HG03442 (cell line): ENCODE measurements at regions not wholly inside any gene's neighbourhood (a gene's known extent, or its start where the extent isn't known, plus 50 kb on each side); places are given as distances from the start of the nearest gene placed in this dataset.

Source experiments
- ATAC-seq: cut with Tn5 transposase; IDR thresholded peaks from one replicate; pipeline ENCODE4 v1.9.1; 2021; ENCODE audit warnings: mild to moderate bottlenecking, moderate library complexity; ENCODE audit not compliant: unreplicated experiment

- ATAC-seq, result no peak
Measured at GRCh38 chrX:9191392-9191791, 157.5 kb upstream of the FAM9B start.

- no peak for ATAC-seq
Measured at GRCh38 chrX:9195199-9195880, 161.4 kb upstream of the FAM9B start.

GRCh38 chrX:9196961-9197640 is 163.2 kb upstream of the FAM9B start:
- ATAC-seq, result no peak

GRCh38 chrX:9204560-9204959 is 170.6 kb upstream of the FAM9B start:
- no peak for ATAC-seq

GRCh38 chrX:9205599-9206223 is 171.8 kb upstream of the FAM9B start:
- ATAC-seq, result no peak

- ATAC-seq, result no peak
Measured at GRCh38 chrX:9207142-9207541, 173.2 kb upstream of the FAM9B start.

GRCh38 chrX:9211269-9211668 is 177.3 kb upstream of the FAM9B start:
- ATAC-seq, result no peak

GRCh38 chrX:9221781-9222180 is 187.9 kb upstream of the FAM9B start:
- ATAC-seq, result no peak

GRCh38 chrX:9222299-9222698 is 188.4 kb upstream of the FAM9B start:
- ATAC-seq, result no peak

- ATAC-seq, result no peak
Measured at GRCh38 chrX:9227276-9227675, 193.3 kb upstream of the FAM9B start.

- ATAC-seq, result no peak
Measured at GRCh38 chrX:9231491-9231890, 197.6 kb upstream of the FAM9B start.

GRCh38 chrX:9233141-9233540 is 199.2 kb upstream of the FAM9B start:
- no peak for ATAC-seq

- no peak for ATAC-seq
Measured at GRCh38 chrX:9234315-9234714, 200.4 kb upstream of the FAM9B start.

- ATAC-seq, result no peak
Measured at GRCh38 chrX:9235722-9236121, 201.8 kb upstream of the FAM9B start.

- no peak for ATAC-seq
Measured at GRCh38 chrX:9240956-9241355, 207.0 kb upstream of the FAM9B start.

- no peak for ATAC-seq
Measured at GRCh38 chrX:9241427-9241826, 207.5 kb upstream of the FAM9B start.

GRCh38 chrX:9249051-9249846 is 215.3 kb upstream of the FAM9B start:
- no peak for ATAC-seq

- no peak for ATAC-seq
Measured at GRCh38 chrX:9252182-9252581, 212.7 kb upstream of the TBL1X start.

GRCh38 chrX:9253211-9253610 is 211.6 kb upstream of the TBL1X start:
- ATAC-seq, result no peak

- ATAC-seq, result no peak
Measured at GRCh38 chrX:9257718-9258420, 207.0 kb upstream of the TBL1X start.
